Nephron progenitor cell (in vitro differentiated cells): ENCODE measurements at regions not wholly inside any gene's neighbourhood (a gene's known extent, or its start where the extent isn't known, plus 50 kb on each side); places are given as distances from the start of the nearest gene placed in this dataset.

ENCODE experiments used
- DNase-seq: peaks from one replicate; pipeline ENCODE4 v3.0.0; 2021
- H3K27ac Mint-ChIP-seq: 2 replicates; pipeline ENCODE4 v1.8.0; 2021; ENCODE audit warnings: mild to moderate bottlenecking, moderate library complexity, mixed read lengths
- H3K27me3 Mint-ChIP-seq: 2 replicates; pipeline ENCODE4 v1.8.0; 2021; ENCODE audit warnings: mild to moderate bottlenecking, low read depth, mixed read lengths; ENCODE audit not compliant: poor library complexity
- H3K36me3 Mint-ChIP-seq: 2 replicates; pipeline ENCODE4 v1.8.0; 2021; ENCODE audit warnings: low read depth, mixed read lengths
- H3K4me1 Mint-ChIP-seq: 2 replicates; pipeline ENCODE4 v1.8.0; 2021; ENCODE audit warnings: mixed read lengths
- H3K4me3 Mint-ChIP-seq: 2 replicates; pipeline ENCODE4 v1.8.0; 2021; ENCODE audit warnings: mild to moderate bottlenecking, moderate library complexity, mixed read lengths
- H3K9me3 Mint-ChIP-seq: 2 replicates; pipeline ENCODE4 v1.8.0; 2021; ENCODE audit warnings: mild to moderate bottlenecking, moderate library complexity, mixed read lengths
- CTCF ChIP-seq: fragments of 200-600 bp; sonication (generic); IDR thresholded peaks from 2 replicates; pipeline ENCODE4 v1.5.0; 2021; ENCODE audit warnings: antibody characterized with exemption

GRCh38 chr18:10020171-10020570 lies 106.4 kb downstream of the VAPA start:
- no peaks in the 10 kb centered on the region for H3K36me3 Mint-ChIP-seq
- peaks cover 5% of the 10 kb centered on the region for H3K27me3 Mint-ChIP-seq
- no peak overlapping the region for H3K27ac Mint-ChIP-seq
- TF ChIP-seq CTCF: no peak
- peaks cover 5% of the 10 kb centered on the region for H3K9me3 Mint-ChIP-seq
- no peak for DNase-seq
- H3K4me3 Mint-ChIP-seq: no peak overlapping the region
- peaks cover 26% of the 10 kb centered on the region for H3K4me1 Mint-ChIP-seq

- DNase-seq: no peak
- no peak overlapping the region for H3K4me3 Mint-ChIP-seq
- H3K27me3 Mint-ChIP-seq: peaks cover 6% of the 10 kb centered on the region
- no peaks in the 10 kb centered on the region for H3K36me3 Mint-ChIP-seq
- peaks cover 11% of the 10 kb centered on the region for H3K4me1 Mint-ChIP-seq
- H3K27ac Mint-ChIP-seq: no peak overlapping the region
- peaks cover 11% of the 10 kb centered on the region for H3K9me3 Mint-ChIP-seq
- no peak for TF ChIP-seq CTCF
Measured at GRCh38 chr18:10022365-10022764, 108.5 kb downstream of the VAPA start.

GRCh38 chr18:10023853-10024570 lies 110.2 kb downstream of the VAPA start:
- Mint-ChIP-seq H3K4me1 (peaks cover 11% of the 10 kb centered on the region), H3K4me3 (no peak overlapping the region), H3K9me3 (peaks cover 11% of the 10 kb centered on the region), H3K36me3 (no peaks in the 10 kb centered on the region), H3K27ac (no peak overlapping the region), H3K27me3 (peaks cover 4% of the 10 kb centered on the region)
- no peak for TF ChIP-seq CTCF
- no peak for DNase-seq

GRCh38 chr18:10025711-10026670 lies 112.2 kb downstream of the VAPA start:
- Mint-ChIP-seq H3K4me3 (no peak overlapping the region), H3K9me3 (peaks cover 11% of the 10 kb centered on the region), H3K4me1 (peaks cover 13% of the 10 kb centered on the region), H3K36me3 (no peaks in the 10 kb centered on the region), H3K27ac (no peak overlapping the region), H3K27me3 (peaks cover 4% of the 10 kb centered on the region)
- no peak for TF ChIP-seq CTCF
- no peak for DNase-seq

GRCh38 chr18:10027031-10027430 lies 113.2 kb downstream of the VAPA start:
- H3K4me1 Mint-ChIP-seq: peaks cover 15% of the 10 kb centered on the region
- H3K27ac Mint-ChIP-seq: no peak overlapping the region
- H3K27me3 Mint-ChIP-seq: peaks cover 4% of the 10 kb centered on the region
- no peaks in the 10 kb centered on the region for H3K36me3 Mint-ChIP-seq
- TF ChIP-seq CTCF: no peak
- DNase-seq: no peak
- H3K9me3 Mint-ChIP-seq: peaks cover 10% of the 10 kb centered on the region
- no peak overlapping the region for H3K4me3 Mint-ChIP-seq
